ENCODE measurements at regions not wholly inside any gene's neighbourhood (a gene's known extent, or its start where the extent isn't known, plus 50 kb on each side); places are given as distances from the start of the nearest gene placed in this dataset.

DNA sequence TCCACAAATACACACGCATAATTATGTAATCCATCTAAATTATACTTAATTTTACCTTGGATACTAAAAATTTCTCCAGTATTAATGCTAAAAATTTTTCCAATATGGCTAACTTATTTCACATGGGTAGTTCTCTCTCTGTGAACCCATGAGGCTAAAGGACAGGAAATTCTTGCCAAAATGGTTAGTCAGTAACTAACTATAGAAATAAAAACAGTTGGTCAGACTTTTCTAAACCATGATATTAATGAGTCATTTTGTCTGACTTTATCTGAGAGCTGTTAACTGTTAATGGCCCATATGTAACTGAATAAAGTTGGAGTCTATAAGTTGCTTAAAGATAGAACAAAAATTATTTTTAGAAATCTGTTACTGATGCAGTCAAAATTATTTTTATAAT lies 549.4 kb downstream of the TLL1 start:
- TF ChIP-seq PHF8 (IDR thresholded peaks at IDR 0.05; ENCODE audit: borderline replicate concordance, low read depth) (no peak), CEBPB (IDR thresholded peaks at IDR 0.05) (no peak)
- TF ChIP-seq, protein P1, sequence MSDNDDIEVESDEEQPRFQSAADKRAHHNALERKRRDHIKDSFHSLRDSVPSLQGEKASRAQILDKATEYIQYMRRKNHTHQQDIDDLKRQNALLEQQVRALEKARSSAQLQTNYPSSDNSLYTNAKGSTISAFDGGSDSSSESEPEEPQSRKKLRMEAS (IDR thresholded peaks at IDR 0.05), result no peak
